ENCODE measurements at regions not wholly inside any gene's neighbourhood (a gene's known extent, or its start where the extent isn't known, plus 50 kb on each side); places are given as distances from the start of the nearest gene placed in this dataset.

GRCh38 chr6:71403422-71404134 is 115.0 kb downstream of the OGFRL1 start:
- TF ChIP-seq CTCF (IDR thresholded peaks at IDR 0.05; ENCODE audit: control insufficient read depth, insufficient read depth, low read depth, low read length, missing control alignments) = no peak
- no peak overlapping the region for H3K4me3 ChIP-seq (ENCODE audit: control insufficient read depth, low read depth, low read length)
- DNase-seq (ENCODE audit: low read depth) = no peak

GRCh38 chr6:71404145-71404966 is 115.7 kb downstream of the OGFRL1 start:
- H3K4me3 ChIP-seq (ENCODE audit: control insufficient read depth, low read depth, low read length) = no peak overlapping the region
- TF ChIP-seq CTCF (IDR thresholded peaks at IDR 0.05; ENCODE audit: control insufficient read depth, insufficient read depth, low read depth, low read length, missing control alignments) = no peak
- no peak for DNase-seq (ENCODE audit: low read depth)

GRCh38 chr6:71404967-71405278 is 116.3 kb downstream of the OGFRL1 start:
- TF ChIP-seq CTCF (IDR thresholded peaks at IDR 0.05; ENCODE audit: control insufficient read depth, insufficient read depth, low read depth, low read length, missing control alignments) = no peak
- no peak overlapping the region for H3K4me3 ChIP-seq (ENCODE audit: control insufficient read depth, low read depth, low read length)
- no peak for DNase-seq (ENCODE audit: low read depth)

GRCh38 chr6:71405416-71405815 is 116.8 kb downstream of the OGFRL1 start:
- DNase-seq (ENCODE audit: low read depth) = no peak
- H3K4me3 ChIP-seq (ENCODE audit: control insufficient read depth, low read depth, low read length) = no peak overlapping the region
- TF ChIP-seq CTCF (IDR thresholded peaks at IDR 0.05; ENCODE audit: control insufficient read depth, insufficient read depth, low read depth, low read length, missing control alignments) = no peak

GRCh38 chr6:71406865-71407860 is 118.6 kb downstream of the OGFRL1 start:
- DNase-seq (ENCODE audit: low read depth) = no peak
- no peak overlapping the region for H3K4me3 ChIP-seq (ENCODE audit: control insufficient read depth, low read depth, low read length)
- no peak for TF ChIP-seq CTCF (IDR thresholded peaks at IDR 0.05; ENCODE audit: control insufficient read depth, insufficient read depth, low read depth, low read length, missing control alignments)

Measured in AG09309 (cell line).